SK-N-SH (cell line): ENCODE measurements at regions not wholly inside any gene's neighbourhood (a gene's known extent, or its start where the extent isn't known, plus 50 kb on each side); places are given as distances from the start of the nearest gene placed in this dataset.
A peak's percentile ranks its signal among the peaks of the same experiment; 100 is the strongest.

ENCODE experiments used
- CTCF ChIA-PET: fragments of 300-600, 350-600 bp; formaldehyde crosslinking; extraction: SDS; loops from one replicate; lab custom pipeline; 2021; lab: Yijun Ruan, JAX
- POLR2A ChIA-PET: fragments of 350-600 bp; sonication (Branson Sonifier 250); formaldehyde crosslinking; extraction: SDS; loops from one replicate; lab custom pipeline; 2020; ENCODE audit warnings: antibody characterized with exemption, inconsistent platforms; lab: Yijun Ruan, JAX
- DNase-seq: peaks from one replicate; pipeline ENCODE4 v3.0.0; 2012
- H2AFZ ChIP-seq: fragments of 200-600 bp; sonication (generic); 2 replicates; pipeline ENCODE4 v1.8.1; 2016; ENCODE audit warnings: antibody characterized with exemption, mild to moderate bottlenecking, low read depth
- H3F3A ChIP-seq: fragments of 200-600 bp; sonication (generic); replicated peaks from 2 replicates; pipeline ENCODE3; 2016; ENCODE audit warnings: antibody characterized with exemption, mild to moderate bottlenecking; ENCODE audit not compliant: insufficient read depth
- H3K27ac ChIP-seq, 2 experiments: fragments of 200-500 bp in 1 of 2; fragments of 200-600 bp in 1 of 2; sonication (Bioruptor generic) in 1 of 2; sonication (generic), shearing (Covaris generic) in 1 of 2; 2 replicates each; pipeline versions ENCODE4 v1.5.1 to v1.6.1; 2014 to 2016; ENCODE audit warnings: low read depth in 2 of 2, inconsistent platforms in 1 of 2, low read length in 1 of 2, mild to moderate bottlenecking in 1 of 2, mixed read lengths in 1 of 2
- H3K27me3 ChIP-seq: fragments of 200-600 bp; sonication (generic), shearing (Covaris generic); 2 replicates; pipeline ENCODE4 v1.6.1; 2016; ENCODE audit warnings: mixed run types; ENCODE audit not compliant: insufficient read depth
- H3K36me3 ChIP-seq, 2 experiments: fragments of 200-500 bp in 1 of 2; fragments of 200-600 bp in 1 of 2; sonication (Bioruptor generic) in 1 of 2; sonication (generic) in 1 of 2; replicated peaks in 1 of 2; 2 replicates each; pipeline versions ENCODE3 to v1.5.1; 2014 to 2016; ENCODE audit warnings: low read length in 1 of 2, mild to moderate bottlenecking in 1 of 2; ENCODE audit not compliant: insufficient read depth in 2 of 2, control insufficient read depth in 1 of 2
- H3K4me1 ChIP-seq, 2 experiments: fragments of 200-500 bp in 1 of 2; fragments of 200-600 bp in 1 of 2; sonication (Bioruptor generic) in 1 of 2; sonication (generic), shearing (Covaris generic) in 1 of 2; 2 replicates each; pipeline versions ENCODE4 v1.5.1 to v1.6.1; 2014 to 2016; ENCODE audit warnings: low read depth in 1 of 2, low read length in 1 of 2, mixed run types in 1 of 2; ENCODE audit not compliant: insufficient read depth in 2 of 2, control insufficient read depth in 1 of 2
- H3K4me2 ChIP-seq: fragments of 200-600 bp; sonication (generic), shearing (Covaris generic); 2 replicates; pipeline ENCODE4 v1.6.1; 2017; ENCODE audit warnings: mixed run types
- H3K4me3 ChIP-seq, 2 experiments: fragments of 200-500 bp in 1 of 2; fragments of 200-600 bp in 1 of 2; sonication (Bioruptor generic) in 1 of 2; sonication (generic), shearing (Covaris generic) in 1 of 2; 2 replicates each; pipeline versions ENCODE4 v1.5.1 to v1.8.1; 2014 to 2016; ENCODE audit warnings: low read depth in 2 of 2, inconsistent platforms in 1 of 2, low read length in 1 of 2, mild to moderate bottlenecking in 1 of 2, mixed read lengths in 1 of 2, moderate library complexity in 1 of 2
- H3K79me2 ChIP-seq: fragments of 200-600 bp; sonication (generic); 2 replicates; pipeline ENCODE4 v1.8.1; 2017; ENCODE audit warnings: mild to moderate bottlenecking; ENCODE audit not compliant: insufficient read depth
- H3K9ac ChIP-seq: fragments of 200-600 bp; sonication (generic); 2 replicates; pipeline ENCODE4 v1.6.1; 2017; ENCODE audit warnings: mixed run types
- H3K9me2 ChIP-seq: fragments of 200-600 bp; sonication (generic); 2 replicates; pipeline ENCODE4 v1.6.1; 2017; ENCODE audit warnings: mixed run types
- H3K9me3 ChIP-seq: fragments of 200-600 bp; sonication (generic); 2 replicates; pipeline ENCODE4 v1.6.1; 2017; ENCODE audit warnings: mixed run types, mild to moderate bottlenecking, moderate library complexity
- H4K20me1 ChIP-seq: fragments of 200-600 bp; sonication (generic); 2 replicates; pipeline ENCODE4 v1.6.1; 2017; ENCODE audit warnings: mild to moderate bottlenecking, mixed run types; ENCODE audit not compliant: insufficient read depth
- EP300 ChIP-seq, 2 experiments: IDR thresholded peaks; 2 replicates each; pipeline versions ENCODE4 v1.4.0 to v1.6.1; 2012; ENCODE audit warnings: borderline replicate concordance in 1 of 2, low read depth in 1 of 2, low read length in 1 of 2
- EZH2phosphoT487 ChIP-seq: fragments of 200-600 bp; sonication (generic); IDR thresholded peaks from 2 replicates; pipeline ENCODE4 v1.6.1; 2017; ENCODE audit warnings: low read depth, mixed run types, mild to moderate bottlenecking, antibody characterized with exemption, moderate library complexity, borderline replicate concordance
- FOXJ3 ChIP-seq: sonication (generic); formaldehyde crosslinking; IDR thresholded peaks from 2 replicates; pipeline ENCODE4 v1.5.1; 2020; ENCODE audit warnings: mild to moderate bottlenecking, missing genetic modification reagents
- FOXM1 ChIP-seq: IDR thresholded peaks from 2 replicates; pipeline ENCODE4 v1.4.0; 2012; ENCODE audit warnings: low read depth, mild to moderate bottlenecking
- GABPA ChIP-seq: IDR thresholded peaks from 2 replicates; pipeline ENCODE4 v1.4.0; 2012; ENCODE audit warnings: low read depth, mild to moderate bottlenecking
- GATA2 ChIP-seq: sonication (generic); formaldehyde crosslinking; IDR thresholded peaks from 2 replicates; pipeline ENCODE4 v1.5.0; 2020; ENCODE audit warnings: mild to moderate bottlenecking, missing genetic modification reagents
- IRF3 ChIP-seq: fragments of 150-350 bp; IDR thresholded peaks from 2 replicates; pipeline ENCODE4 v1.6.1; 2016; ENCODE audit warnings: mild to moderate bottlenecking, low read depth, low read length
- JUND ChIP-seq: IDR thresholded peaks from 2 replicates; pipeline ENCODE4 v1.4.0; 2012
- NFIC ChIP-seq: IDR thresholded peaks from 2 replicates; pipeline ENCODE4 v1.4.0; 2012; ENCODE audit warnings: borderline replicate concordance
- RXRA ChIP-seq: IDR thresholded peaks from 2 replicates; pipeline ENCODE4 v1.4.0; 2012; ENCODE audit warnings: low read depth, mild to moderate bottlenecking, borderline replicate concordance
- SMC3 ChIP-seq: IDR thresholded peaks from 2 replicates; pipeline ENCODE4 v1.6.1; 2012; ENCODE audit warnings: low read depth, low read length, improper control_type of control experiment
- WGBS: methylation state at CpG from one replicate; pipeline ENCODE4 v1.1.6; 2017; ENCODE audit warnings: low lambda C conversion rate; 5-methylcytosine and 5-hydroxymethylcytosine counted together
- TF ChIP-seq, protein P1 (sequence below): fragments of 200-600 bp; sonication (generic); IDR thresholded peaks from 2 replicates; pipeline ENCODE4 v1.6.1; 2017; ENCODE audit warnings: antibody characterized with exemption, mild to moderate bottlenecking, moderate library complexity

- H4K20me1 ChIP-seq: no peaks in the 10 kb centered on the region
- ChIA-PET POLR2A (no interaction called here), CTCF (interaction anchor here (1.3 to 2.0 kb wide), 3 partner anchors 16 to 184 kb away, joined by 3 to 6 read pairs (median 4); no protein-coding TSS in a partner anchor)
- no peak for TF ChIP-seq EP300 (IDR thresholded peaks at IDR 0.05; ENCODE audit: borderline replicate concordance in 1 of 2, low read depth in 1 of 2, low read length in 1 of 2)
- TF ChIP-seq FOXM1: no peak
- TF ChIP-seq, protein P1, sequence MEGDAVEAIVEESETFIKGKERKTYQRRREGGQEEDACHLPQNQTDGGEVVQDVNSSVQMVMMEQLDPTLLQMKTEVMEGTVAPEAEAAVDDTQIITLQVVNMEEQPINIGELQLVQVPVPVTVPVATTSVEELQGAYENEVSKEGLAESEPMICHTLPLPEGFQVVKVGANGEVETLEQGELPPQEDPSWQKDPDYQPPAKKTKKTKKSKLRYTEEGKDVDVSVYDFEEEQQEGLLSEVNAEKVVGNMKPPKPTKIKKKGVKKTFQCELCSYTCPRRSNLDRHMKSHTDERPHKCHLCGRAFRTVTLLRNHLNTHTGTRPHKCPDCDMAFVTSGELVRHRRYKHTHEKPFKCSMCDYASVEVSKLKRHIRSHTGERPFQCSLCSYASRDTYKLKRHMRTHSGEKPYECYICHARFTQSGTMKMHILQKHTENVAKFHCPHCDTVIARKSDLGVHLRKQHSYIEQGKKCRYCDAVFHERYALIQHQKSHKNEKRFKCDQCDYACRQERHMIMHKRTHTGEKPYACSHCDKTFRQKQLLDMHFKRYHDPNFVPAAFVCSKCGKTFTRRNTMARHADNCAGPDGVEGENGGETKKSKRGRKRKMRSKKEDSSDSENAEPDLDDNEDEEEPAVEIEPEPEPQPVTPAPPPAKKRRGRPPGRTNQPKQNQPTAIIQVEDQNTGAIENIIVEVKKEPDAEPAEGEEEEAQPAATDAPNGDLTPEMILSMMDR: no peak
- no peak for TF ChIP-seq EZH2phosphoT487
- TF ChIP-seq GABPA: no peak
- no peak for TF ChIP-seq RXRA
- no peak for TF ChIP-seq NFIC
- TF ChIP-seq FOXJ3: no peak
- TF ChIP-seq SMC3: no peak
- TF ChIP-seq GATA2 (CRISPR knock-in tag): no peak
- TF ChIP-seq JUND: no peak
- no peak for TF ChIP-seq IRF3
- no peaks in the 10 kb centered on the region for H3K9me3 ChIP-seq
- H3K27me3 ChIP-seq: no peaks in the 10 kb centered on the region; the same call in 1 of the 2 replicates
- no peaks in the 10 kb centered on the region for H3K36me3 ChIP-seq
- no peak overlapping the region for H3K4me3 ChIP-seq
- no peak overlapping the region for H2AFZ ChIP-seq
- H3K9me2 ChIP-seq: no peaks in the 10 kb centered on the region
- H3K4me2 ChIP-seq: no peak overlapping the region
- no peaks in the 10 kb centered on the region for H3F3A ChIP-seq
- H3K4me1 ChIP-seq: no peaks in the 10 kb centered on the region
- DNase-seq: no peak
- no peak overlapping the region for H3K27ac ChIP-seq
- H3K79me2 ChIP-seq: no peaks in the 10 kb centered on the region
- H3K9ac ChIP-seq: no peak overlapping the region
These were observed 356.9 kb upstream of the PRKCQ start for GRCh38 chr10:6936931-6937330.

DNA sequence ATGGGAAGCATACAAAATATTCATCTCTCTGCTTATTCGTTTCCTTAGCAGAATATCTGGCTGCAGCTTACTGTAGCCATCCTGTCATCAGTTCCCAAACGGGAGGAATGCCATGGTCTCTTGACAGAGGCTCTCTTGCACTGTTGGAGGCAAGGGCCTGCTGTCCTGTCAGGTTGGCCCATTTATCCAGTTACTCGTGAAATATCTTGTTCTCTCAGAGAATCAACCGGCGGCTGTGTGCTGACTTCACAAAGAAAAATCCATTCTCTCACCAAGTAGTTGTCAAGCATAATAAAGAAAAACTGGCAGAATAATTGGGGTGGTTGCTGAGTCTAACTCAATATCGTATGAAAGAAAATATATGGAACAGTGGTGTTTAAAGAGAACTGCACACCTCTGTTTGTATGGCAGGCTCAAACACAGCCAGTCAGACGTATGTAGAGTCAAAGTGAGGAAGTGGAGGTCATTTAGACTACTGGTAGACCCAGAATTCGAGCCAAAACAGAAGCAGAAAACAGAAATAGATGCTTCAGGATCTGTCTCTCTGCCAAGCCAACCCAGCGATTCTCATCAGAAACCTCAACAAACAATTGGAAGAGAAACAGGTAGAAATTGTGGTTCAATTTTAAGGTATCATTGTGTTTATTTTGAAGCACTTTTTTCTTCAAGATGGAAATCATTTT lies 349.2 kb upstream of the PRKCQ start:
- POLR2A ChIA-PET: no interaction called here
- H3K4me2 ChIP-seq: no peak overlapping the region
- CTCF ChIA-PET: interaction anchor here (1.0 kb wide), 1 partner anchor 9 kb away, joined by 3 read pairs; no protein-coding TSS in a partner anchor
- H3K36me3 ChIP-seq: no peaks in the 10 kb centered on the region
- peaks cover 3% of the 10 kb centered on the region for H3F3A ChIP-seq
- H3K4me1 ChIP-seq: peaks cover 0 to 35% of the 10 kb centered on the region in 2 experiments; a peak in 1 of 4 replicates
- 41% methylated on average over 9 of the region's 9 CpGs for WGBS
- H3K9me3 ChIP-seq: no peaks in the 10 kb centered on the region
- H3K9ac ChIP-seq: no peak overlapping the region
- H3K27ac ChIP-seq: no peak overlapping the region
- TF ChIP-seq IRF3: no peak
- DNase-seq: no peak
- no peaks in the 10 kb centered on the region for H3K79me2 ChIP-seq
- H3K4me3 ChIP-seq: no peak overlapping the region
- H3K9me2 ChIP-seq: no peaks in the 10 kb centered on the region
- H3K27me3 ChIP-seq: no peaks in the 10 kb centered on the region
- H2AFZ ChIP-seq: 0 out of 2 replicates have a peak overlapping the region, but pooled peaks have one; percentile 13
- no peaks in the 10 kb centered on the region for H4K20me1 ChIP-seq
